Stimulated activated CD4-positive, alpha-beta T cell treated with anti-CD3 and anti-CD28 coated beads, Interleukin-2, amount 100 ng/mL, for 48 hours (primary cell): ENCODE measurements at regions not wholly inside any gene's neighbourhood (a gene's known extent, or its start where the extent isn't known, plus 50 kb on each side); places are given as distances from the start of the nearest gene placed in this dataset.

Source experiments
- DNase-seq, 2 donors: peaks; one replicate each; pipeline ENCODE4 v3.0.0-alpha.2; 2020

DNA sequence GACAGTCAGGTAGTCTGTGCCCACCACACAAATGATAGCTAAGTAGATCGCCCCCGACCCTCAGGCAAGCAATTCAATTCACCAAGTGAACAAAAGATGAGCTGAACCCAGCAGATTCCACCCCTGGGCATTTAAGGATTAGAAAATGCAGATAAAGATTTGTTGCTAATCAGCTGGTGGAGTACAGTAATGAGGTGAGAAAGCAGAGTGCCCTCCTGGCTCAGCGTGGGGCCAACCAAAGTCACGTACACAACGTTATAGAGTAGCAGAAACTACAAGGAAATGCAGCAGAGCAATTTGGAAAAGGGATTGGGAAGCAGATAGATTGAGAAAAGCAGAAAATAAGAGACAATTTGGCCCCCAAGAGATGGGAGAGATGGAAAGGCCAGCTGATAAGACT lies 91.2 kb downstream of the SOX9 start:
- DNase-seq: no peak

GRCh38 chr17:72215490-72215889 lies 94.7 kb downstream of the SOX9 start:
- DNase-seq: no peak

DNA sequence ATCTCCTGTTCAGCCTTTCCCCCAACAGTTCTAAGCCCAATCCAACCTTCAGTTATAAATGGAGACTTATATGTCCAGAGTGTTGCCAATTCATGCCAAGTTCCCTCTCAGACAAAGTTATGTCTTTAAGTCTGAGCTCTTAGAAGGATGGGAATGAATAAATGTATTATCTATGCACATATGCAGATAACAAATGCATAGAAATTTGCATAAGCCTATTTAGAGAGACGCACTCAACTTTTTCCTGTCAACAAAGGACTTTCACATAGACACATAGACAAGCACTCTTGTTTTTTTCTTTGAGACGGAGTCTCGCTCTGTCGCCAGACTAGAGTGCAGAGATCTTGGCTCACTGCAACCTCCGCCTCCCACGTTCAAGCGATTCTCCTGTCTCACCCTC lies 95.1 kb downstream of the SOX9 start:
- DNase-seq: no peak

DNA sequence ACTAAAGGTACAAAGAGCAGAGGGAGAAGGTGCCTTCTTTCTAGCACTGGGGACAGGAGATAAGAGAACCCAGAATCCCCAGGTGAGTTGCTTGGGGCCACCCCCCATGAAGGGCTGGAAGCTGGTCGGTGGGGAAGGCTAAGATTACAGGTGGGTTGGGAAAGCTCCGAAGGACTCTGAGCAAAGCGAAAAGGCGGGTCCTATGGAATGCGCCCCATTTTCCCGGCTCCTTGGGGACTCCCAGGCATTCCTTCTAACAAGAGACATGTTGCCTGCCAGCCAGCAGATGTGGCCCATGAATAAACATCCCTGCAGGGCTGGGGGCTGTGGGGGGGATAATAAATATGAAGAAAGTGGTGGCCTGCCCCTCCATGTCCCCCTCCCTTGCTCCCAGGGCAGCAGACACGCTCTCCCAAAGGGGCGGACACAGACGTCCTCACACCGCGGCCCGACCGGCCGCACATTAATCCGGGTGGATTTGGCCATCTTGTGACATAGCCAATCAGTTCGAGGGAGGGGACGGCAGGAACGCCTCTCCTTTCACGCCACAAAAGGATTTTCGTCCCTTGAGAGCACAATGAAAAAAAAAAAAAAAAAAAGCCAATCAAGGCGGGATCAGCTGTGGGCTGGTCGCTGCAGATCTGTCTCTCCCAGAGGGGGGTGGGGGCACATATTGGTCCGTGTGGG lies 98.5 kb downstream of the SOX9 start:
- no peak for DNase-seq

DNA sequence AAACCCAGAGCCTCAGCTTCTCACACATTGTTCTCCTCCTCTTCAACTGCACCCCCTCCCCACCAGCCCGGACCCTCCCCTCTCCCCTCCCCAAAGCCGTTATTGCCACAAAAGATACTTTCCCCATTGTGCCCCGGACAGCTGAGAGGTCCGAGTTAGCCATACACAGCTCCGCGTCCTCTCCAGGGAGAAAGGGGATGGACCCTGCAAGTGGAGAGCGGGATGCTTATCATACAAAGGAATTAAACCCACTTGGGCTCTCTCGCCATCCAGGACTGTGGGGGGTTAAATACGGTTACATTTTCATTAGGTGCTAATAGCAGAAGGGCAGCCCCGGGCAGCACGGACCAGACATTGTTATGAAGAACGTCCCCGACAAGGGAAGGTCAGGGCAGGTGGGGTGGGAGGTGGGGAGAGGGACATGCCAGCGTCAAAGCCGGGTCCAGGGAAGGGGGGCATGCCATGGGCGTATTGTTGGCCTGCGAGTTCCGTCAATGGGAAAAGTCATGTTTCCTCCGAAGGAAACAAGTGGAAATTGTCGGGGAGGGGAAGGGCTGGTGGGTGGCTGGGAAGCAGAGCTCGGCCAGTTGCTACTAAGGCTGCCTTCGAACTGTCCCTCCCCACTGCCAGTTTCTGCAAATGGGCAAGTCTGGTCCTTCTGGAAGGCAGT lies 99.1 kb downstream of the SOX9 start:
- DNase-seq: no peak

- DNase-seq: no peak
Measured at GRCh38 chr17:72222661-72223380, 102.0 kb downstream of the SOX9 start.

- no peak for DNase-seq
Measured at GRCh38 chr17:72223866-72224291, 103.1 kb downstream of the SOX9 start.

GRCh38 chr17:72226322-72226721 lies 105.5 kb downstream of the SOX9 start:
- DNase-seq: no peak

- DNase-seq: no peak
Measured at GRCh38 chr17:72233986-72234385, 113.2 kb downstream of the SOX9 start.

GRCh38 chr17:72234985-72235384 lies 114.2 kb downstream of the SOX9 start:
- DNase-seq: no peak

DNA sequence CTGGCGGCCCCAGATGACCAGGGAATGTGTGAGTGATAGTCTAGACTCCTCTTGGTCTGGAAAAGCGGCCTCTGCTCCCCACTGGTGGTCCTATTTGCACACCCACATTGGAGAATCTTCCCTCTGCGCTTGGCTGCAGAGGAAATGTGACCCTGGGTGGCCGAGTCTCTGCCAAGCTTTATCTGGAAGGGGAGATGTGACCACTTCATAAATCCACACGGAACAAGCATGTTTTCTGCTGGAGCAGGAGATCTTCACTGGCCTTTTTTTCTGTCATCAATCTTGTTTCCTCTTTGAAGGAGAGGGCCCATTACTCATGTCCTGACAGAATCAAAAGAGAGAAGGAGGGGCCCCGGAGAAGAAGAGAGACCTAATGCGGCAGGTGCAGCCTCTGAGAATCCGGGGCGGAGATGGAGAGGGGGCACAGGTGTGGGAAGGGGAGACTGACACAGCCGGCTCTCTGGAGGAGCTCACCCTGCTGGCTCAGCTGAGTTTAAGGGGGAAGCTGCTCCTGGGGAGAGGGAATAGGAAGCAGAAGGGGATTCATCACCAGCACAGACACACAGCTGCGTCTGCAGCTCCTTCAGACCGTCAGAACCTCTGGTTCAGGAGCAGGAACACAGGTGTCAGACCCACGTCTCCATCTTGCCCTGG lies 116.3 kb downstream of the SOX9 start:
- DNase-seq: no peak

DNA sequence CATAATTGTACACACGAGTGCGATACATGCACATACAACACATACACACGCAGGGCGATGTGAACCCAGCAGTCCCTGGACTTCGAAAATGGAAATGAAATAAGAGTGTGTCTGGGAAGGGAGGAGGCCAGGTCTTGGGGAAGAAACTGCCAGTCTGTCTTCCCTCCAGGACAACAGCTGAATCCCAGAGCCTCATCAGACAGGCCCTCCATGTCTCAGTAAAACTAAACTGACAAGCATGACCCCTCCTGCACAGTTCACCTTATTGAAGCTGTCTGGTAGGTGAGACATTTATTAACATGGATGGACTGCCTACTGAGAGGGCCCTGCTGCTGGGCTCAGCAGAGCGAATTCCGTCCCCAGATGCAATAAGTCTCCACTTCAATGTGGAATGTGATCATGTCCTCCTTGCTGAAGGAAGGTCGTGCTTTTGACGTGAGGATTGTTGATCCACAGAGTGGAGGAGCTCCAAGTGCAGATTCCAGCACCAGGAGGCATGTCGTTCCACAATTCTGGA lies 117.4 kb downstream of the SOX9 start:
- no peak for DNase-seq

DNA sequence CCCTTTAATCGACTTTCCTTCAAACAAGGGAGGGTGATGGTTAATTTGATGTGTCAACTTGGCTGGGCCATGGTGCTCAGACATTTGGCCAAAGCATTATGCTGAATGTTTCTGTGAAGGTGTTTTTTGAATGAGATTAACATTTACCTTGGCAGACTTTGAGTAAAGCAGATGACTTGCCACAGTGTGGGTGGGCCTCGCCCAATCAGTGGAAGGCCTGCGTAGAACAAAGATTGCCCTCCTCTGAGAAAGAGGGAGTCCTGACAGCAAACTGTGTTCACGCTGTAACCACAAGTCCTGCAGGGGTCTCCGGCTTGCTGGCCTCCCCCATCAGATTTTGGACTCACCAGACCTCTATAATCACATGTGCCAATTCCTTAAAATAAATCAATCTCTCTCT lies 118.7 kb downstream of the SOX9 start:
- DNase-seq: no peak

- no peak for DNase-seq
Measured at GRCh38 chr17:72240333-72240732, 119.5 kb downstream of the SOX9 start.

GRCh38 chr17:72244494-72244893 lies 123.7 kb downstream of the SOX9 start:
- DNase-seq: no peak

DNA sequence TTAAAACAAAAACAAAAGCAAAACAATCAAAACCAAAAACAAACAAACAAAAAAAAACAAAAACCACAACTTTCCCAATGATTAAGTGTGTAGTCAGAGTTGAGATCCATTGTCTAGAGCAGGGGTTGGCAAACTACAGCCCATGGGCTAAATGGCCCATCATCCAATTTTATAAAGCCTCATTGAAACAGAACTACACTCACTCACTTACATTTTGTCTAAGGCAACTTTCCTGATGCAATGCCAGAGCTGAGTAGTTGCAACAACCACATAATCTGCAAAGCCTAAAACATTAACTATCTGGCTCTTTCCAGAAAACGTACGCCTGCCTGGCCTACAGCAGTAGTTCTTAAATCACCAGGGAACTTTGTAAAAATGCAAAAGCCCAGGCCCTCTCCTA lies 124.1 kb downstream of the SOX9 start:
- DNase-seq: no peak

- DNase-seq: no peak
Measured at GRCh38 chr17:72249441-72249840, 128.6 kb downstream of the SOX9 start.

DNA sequence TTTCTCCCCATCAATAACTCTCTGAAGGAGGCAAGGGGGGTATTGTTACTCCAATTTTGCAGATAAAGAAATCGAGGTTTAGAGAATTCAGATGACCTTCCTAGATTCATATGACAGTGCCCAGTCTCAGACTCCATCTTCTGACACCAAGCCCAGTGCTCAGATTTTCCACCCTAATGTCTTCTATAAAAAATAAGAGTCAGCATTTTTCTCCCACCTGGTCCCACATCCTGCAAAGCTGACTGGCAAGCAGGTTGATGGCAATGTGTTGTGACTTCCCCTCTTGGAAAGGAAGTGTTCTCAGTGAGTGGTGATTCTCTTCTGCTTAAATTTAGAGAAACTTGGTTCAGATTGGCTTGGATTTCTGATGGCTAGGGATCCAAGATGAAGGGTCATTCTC lies 129.4 kb downstream of the SOX9 start:
- DNase-seq: no peak

DNA sequence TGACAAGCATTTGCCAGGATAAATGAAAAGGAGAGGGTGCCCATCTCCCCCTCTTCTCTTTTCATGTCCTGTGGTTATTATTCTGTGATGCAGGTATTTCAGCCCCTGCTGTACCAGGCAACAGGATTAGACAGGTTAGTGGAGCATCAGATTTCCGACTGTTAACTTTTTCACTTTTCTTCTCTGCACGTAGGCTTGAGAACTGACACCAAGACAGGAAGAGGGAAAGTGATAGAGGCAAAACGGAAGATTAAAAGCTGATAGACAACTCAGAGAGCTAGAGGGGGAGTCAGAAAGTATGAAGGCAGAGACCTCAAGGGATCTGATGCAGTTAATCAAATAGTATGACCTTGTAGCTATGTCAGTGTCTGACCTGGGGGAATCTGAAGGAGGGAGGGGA lies 132.8 kb downstream of the SOX9 start:
- no peak for DNase-seq

- DNase-seq: no peak
Measured at GRCh38 chr17:72254808-72255449, 134.1 kb downstream of the SOX9 start.

- DNase-seq: no peak
Measured at GRCh38 chr17:72255481-72255880, 134.7 kb downstream of the SOX9 start.

- DNase-seq: no peak
Measured at GRCh38 chr17:72258711-72259110, 137.9 kb downstream of the SOX9 start.

- no peak for DNase-seq
Measured at GRCh38 chr17:72259922-72260321, 139.1 kb downstream of the SOX9 start.
